Right lobe of liver (tissue), 4 donors: ENCODE measurements at regions not wholly inside any gene's neighbourhood (a gene's known extent, or its start where the extent isn't known, plus 50 kb on each side); places are given as distances from the start of the nearest gene placed in this dataset.

Experiments used
- POLR2A ChIP-seq: fragments of 450-650 bp; IDR thresholded peaks from one replicate; pipeline ENCODE4 v1.6.1; 2017; ENCODE audit warnings: antibody characterized with exemption, mild to moderate bottlenecking
- TF ChIP-seq, protein P1 (sequence below), 4 donors: fragments of 200-600 bp in 3 of 4; fragments of 450-650 bp in 1 of 4; IDR thresholded peaks; one replicate each; pipeline versions ENCODE4 v1.5.1 to v1.8.0; 2016 to 2022; ENCODE audit warnings: antibody characterized with exemption in 4 of 4, mild to moderate bottlenecking in 2 of 4
- donor health status: DM: no; HTN: no; CAD: no.
- donor health status: DM: no; HTN: no; CAD: no.
- donor health status: DM: no; HTN: yes; CAD: no.

GRCh38 chr3:167100651-167101050 lies 279.4 kb downstream of the ZBBX start:
- TF ChIP-seq, protein P1, sequence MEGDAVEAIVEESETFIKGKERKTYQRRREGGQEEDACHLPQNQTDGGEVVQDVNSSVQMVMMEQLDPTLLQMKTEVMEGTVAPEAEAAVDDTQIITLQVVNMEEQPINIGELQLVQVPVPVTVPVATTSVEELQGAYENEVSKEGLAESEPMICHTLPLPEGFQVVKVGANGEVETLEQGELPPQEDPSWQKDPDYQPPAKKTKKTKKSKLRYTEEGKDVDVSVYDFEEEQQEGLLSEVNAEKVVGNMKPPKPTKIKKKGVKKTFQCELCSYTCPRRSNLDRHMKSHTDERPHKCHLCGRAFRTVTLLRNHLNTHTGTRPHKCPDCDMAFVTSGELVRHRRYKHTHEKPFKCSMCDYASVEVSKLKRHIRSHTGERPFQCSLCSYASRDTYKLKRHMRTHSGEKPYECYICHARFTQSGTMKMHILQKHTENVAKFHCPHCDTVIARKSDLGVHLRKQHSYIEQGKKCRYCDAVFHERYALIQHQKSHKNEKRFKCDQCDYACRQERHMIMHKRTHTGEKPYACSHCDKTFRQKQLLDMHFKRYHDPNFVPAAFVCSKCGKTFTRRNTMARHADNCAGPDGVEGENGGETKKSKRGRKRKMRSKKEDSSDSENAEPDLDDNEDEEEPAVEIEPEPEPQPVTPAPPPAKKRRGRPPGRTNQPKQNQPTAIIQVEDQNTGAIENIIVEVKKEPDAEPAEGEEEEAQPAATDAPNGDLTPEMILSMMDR (IDR thresholded peaks at IDR 0.05) = no peak
- no peak for TF ChIP-seq POLR2A
